A549 (cell line): ENCODE measurements at regions not wholly inside any gene's neighbourhood (a gene's known extent, or its start where the extent isn't known, plus 50 kb on each side); places are given as distances from the start of the nearest gene placed in this dataset.

ENCODE experiments used
- CBX2 ChIP-seq: fragments of 200-600 bp; sonication (generic); IDR thresholded peaks from 2 replicates; pipeline ENCODE4 v1.6.1; 2016; ENCODE audit warnings: low read depth, mild to moderate bottlenecking, borderline replicate concordance
- CTCF ChIP-seq: fragments of >200 bp; sonication (Bioruptor Twin); formaldehyde crosslinking; IDR thresholded peaks from 3 replicates; pipeline ENCODE4 v1.5.1; 2016
- EHMT2 ChIP-seq: fragments of 200-600 bp; sonication (generic); IDR thresholded peaks from 2 replicates; pipeline ENCODE4 v1.6.1; 2016; ENCODE audit warnings: antibody characterized with exemption, low read depth, mild to moderate bottlenecking, moderate library complexity
- EP300 ChIP-seq, 2 experiments: fragments of >200 bp; sonication (Bioruptor Twin); formaldehyde crosslinking; IDR thresholded peaks; 2 replicates in 1 of 2; 3 replicates in 1 of 2; pipeline ENCODE4 v1.6.1; 2016 to 2017
- HES2 ChIP-seq: fragments of >200 bp; sonication (Bioruptor Twin); formaldehyde crosslinking; IDR thresholded peaks from 2 replicates; pipeline ENCODE4 v1.6.1; 2016
- KDM5A ChIP-seq: fragments of 200-600 bp; sonication (generic); IDR thresholded peaks from 2 replicates; pipeline ENCODE4 v1.6.1; 2016; ENCODE audit warnings: antibody characterized with exemption, mild to moderate bottlenecking
- MAFK ChIP-seq: fragments of 450-650 bp; IDR thresholded peaks from 2 replicates; pipeline ENCODE4 v1.6.1; 2014; ENCODE audit not compliant: partially characterized antibody
- MAZ ChIP-seq: fragments of 150-350 bp; IDR thresholded peaks from 2 replicates; pipeline ENCODE4 v1.6.1; 2014; ENCODE audit warnings: antibody characterized with exemption, low read depth, low read length, borderline replicate concordance
- NFE2L2 ChIP-seq: fragments of 150-350 bp; conservative IDR thresholded peaks from 2 replicates; pipeline ENCODE4 v1.6.1; 2014; ENCODE audit warnings: low read length
- NR3C1 ChIP-seq: fragments of >200 bp; sonication (Bioruptor Twin); formaldehyde crosslinking; IDR thresholded peaks from 3 replicates; pipeline ENCODE4 v1.6.1; 2017
- RFX5 ChIP-seq: fragments of 450-650 bp; IDR thresholded peaks from 2 replicates; pipeline ENCODE4 v1.7.1; 2014; ENCODE audit warnings: antibody characterized with exemption, mild to moderate bottlenecking, moderate library complexity
- SMC3 ChIP-seq: fragments of >200 bp; sonication (Bioruptor Twin); formaldehyde crosslinking; IDR thresholded peaks from 3 replicates; pipeline ENCODE4 v1.6.1; 2018; ENCODE audit warnings: inconsistent platforms
- ZSCAN20 ChIP-seq: fragments of 250-450 bp; sonication (Bioruptor Pico); IDR thresholded peaks from 2 replicates; pipeline ENCODE4 v1.8.0; 2022; ENCODE audit warnings: mild to moderate bottlenecking, moderate library complexity

- TF ChIP-seq CTCF (no peak), KDM5A (no peak), CBX2 (no peak), MAFK (no peak), EP300 (IDR thresholded peaks at IDR 0.05) (no peak), EHMT2 (no peak), SMC3 (no peak), ZSCAN20 (no peak), HES2 (no peak), NR3C1 (no peak), MAZ (no peak), NFE2L2 (no peak), RFX5 (no peak)
These were observed 61.1 kb upstream of the KLHL13 start for GRCh38 chrX:118177708-118178107.
